Activated T-helper 17 cell treated with anti-CD3 and anti-CD28 coated beads, Interleukin-2, amount 50 U/mL, for 72 hours (primary cell): ENCODE measurements at regions not wholly inside any gene's neighbourhood (a gene's known extent, or its start where the extent isn't known, plus 50 kb on each side); places are given as distances from the start of the nearest gene placed in this dataset.

Experiments
- ATAC-seq: fragments of 150-1000 bp; cut with Tn5 transposase; replicated peaks from 2 replicates; pipeline ENCODE4 v1.10.0; 2021; ENCODE audit warnings: mild to moderate bottlenecking, moderate library complexity
- H3K27ac Mint-ChIP-seq: one replicate; pipeline ENCODE4 v1.8.0; 2022; ENCODE audit warnings: mixed read lengths
- H3K27me3 Mint-ChIP-seq: one replicate; pipeline ENCODE4 v1.8.0; 2022; ENCODE audit warnings: mixed read lengths
- H3K36me3 Mint-ChIP-seq: one replicate; pipeline ENCODE4 v1.8.0; 2022; ENCODE audit warnings: low read depth, mild to moderate bottlenecking, mixed read lengths
- H3K4me1 Mint-ChIP-seq: one replicate; pipeline ENCODE4 v1.8.0; 2022; ENCODE audit warnings: mixed read lengths
- H3K4me3 Mint-ChIP-seq: one replicate; pipeline ENCODE4 v1.8.0; 2022; ENCODE audit warnings: mild to moderate bottlenecking, mixed read lengths
- H3K9me3 Mint-ChIP-seq: one replicate; pipeline ENCODE4 v1.8.0; 2022; ENCODE audit warnings: mixed read lengths

GRCh38 chr2:208545403-208546042, 138.9 kb downstream of the PTH2R start:
- Mint-ChIP-seq H3K4me3 (no peak overlapping the region), H3K9me3 (peaks cover 4% of the 10 kb centered on the region), H3K36me3 (no peaks in the 10 kb centered on the region), H3K27ac (no peak overlapping the region), H3K4me1 (no peaks in the 10 kb centered on the region), H3K27me3 (no peaks in the 10 kb centered on the region)
- ATAC-seq: no peak

GRCh38 chr2:208546107-208546506, 139.5 kb downstream of the PTH2R start:
- H3K4me1 Mint-ChIP-seq: no peaks in the 10 kb centered on the region
- no peak overlapping the region for H3K4me3 Mint-ChIP-seq
- peaks cover 4% of the 10 kb centered on the region for H3K9me3 Mint-ChIP-seq
- H3K36me3 Mint-ChIP-seq: no peaks in the 10 kb centered on the region
- ATAC-seq: no peak
- H3K27ac Mint-ChIP-seq: no peak overlapping the region
- H3K27me3 Mint-ChIP-seq: no peaks in the 10 kb centered on the region

GRCh38 chr2:208546860-208547650, 140.5 kb downstream of the PTH2R start:
- Mint-ChIP-seq H3K4me3 (no peak overlapping the region), H3K4me1 (no peaks in the 10 kb centered on the region), H3K27ac (no peak overlapping the region), H3K27me3 (no peaks in the 10 kb centered on the region), H3K36me3 (no peaks in the 10 kb centered on the region), H3K9me3 (peaks cover 4% of the 10 kb centered on the region)
- no peak for ATAC-seq

GRCh38 chr2:208548700-208549099, 142.1 kb downstream of the PTH2R start:
- Mint-ChIP-seq H3K4me1 (no peaks in the 10 kb centered on the region), H3K4me3 (no peak overlapping the region), H3K9me3 (no peaks in the 10 kb centered on the region), H3K27ac (no peak overlapping the region), H3K36me3 (no peaks in the 10 kb centered on the region), H3K27me3 (no peaks in the 10 kb centered on the region)
- ATAC-seq: no peak

- no peaks in the 10 kb centered on the region for H3K27me3 Mint-ChIP-seq
- H3K27ac Mint-ChIP-seq: no peak overlapping the region
- no peaks in the 10 kb centered on the region for H3K9me3 Mint-ChIP-seq
These were observed 143.1 kb downstream of the PTH2R start for GRCh38 chr2:208549546-208550158.

GRCh38 chr2:208552943-208553342, 146.4 kb downstream of the PTH2R start:
- Mint-ChIP-seq H3K9me3 (peaks cover 3% of the 10 kb centered on the region), H3K4me3 (no peak overlapping the region), H3K4me1 (no peaks in the 10 kb centered on the region), H3K27me3 (no peaks in the 10 kb centered on the region), H3K36me3 (no peaks in the 10 kb centered on the region), H3K27ac (no peak overlapping the region)
- ATAC-seq: no peak

More at GRCh38 chr2:208549546-208550158, 143.1 kb downstream of the PTH2R start:
- Mint-ChIP-seq H3K4me3 (no peak overlapping the region), H3K36me3 (no peaks in the 10 kb centered on the region), H3K4me1 (no peaks in the 10 kb centered on the region)
- no peak for ATAC-seq

- Mint-ChIP-seq H3K27me3 (no peaks in the 10 kb centered on the region), H3K36me3 (no peaks in the 10 kb centered on the region), H3K4me1 (no peaks in the 10 kb centered on the region), H3K27ac (no peak overlapping the region), H3K9me3 (peaks cover 11% of the 10 kb centered on the region), H3K4me3 (no peak overlapping the region)
- no peak for ATAC-seq
These were observed 150.4 kb downstream of the PTH2R start for GRCh38 chr2:208556983-208557484.

GRCh38 chr2:208565690-208566416, 159.3 kb downstream of the PTH2R start:
- H3K27ac Mint-ChIP-seq: no peak overlapping the region

GRCh38 chr2:208568203-208568602, 161.6 kb downstream of the PTH2R start:
- H3K27me3 Mint-ChIP-seq: no peaks in the 10 kb centered on the region
- ATAC-seq: no peak
- no peak overlapping the region for H3K27ac Mint-ChIP-seq
- H3K9me3 Mint-ChIP-seq: no peaks in the 10 kb centered on the region
- H3K4me1 Mint-ChIP-seq: no peaks in the 10 kb centered on the region
- no peaks in the 10 kb centered on the region for H3K36me3 Mint-ChIP-seq
- H3K4me3 Mint-ChIP-seq: no peak overlapping the region

More at GRCh38 chr2:208565690-208566416, 159.3 kb downstream of the PTH2R start:
- H3K4me3 Mint-ChIP-seq: no peak overlapping the region
- H3K27me3 Mint-ChIP-seq: no peaks in the 10 kb centered on the region
- no peak for ATAC-seq
- H3K36me3 Mint-ChIP-seq: no peaks in the 10 kb centered on the region
- no peaks in the 10 kb centered on the region for H3K4me1 Mint-ChIP-seq
- peaks cover 2% of the 10 kb centered on the region for H3K9me3 Mint-ChIP-seq

- no peak for ATAC-seq
- H3K4me3 Mint-ChIP-seq: no peak overlapping the region
- no peaks in the 10 kb centered on the region for H3K27me3 Mint-ChIP-seq
- no peaks in the 10 kb centered on the region for H3K36me3 Mint-ChIP-seq
- H3K4me1 Mint-ChIP-seq: no peaks in the 10 kb centered on the region
- no peak overlapping the region for H3K27ac Mint-ChIP-seq
- no peaks in the 10 kb centered on the region for H3K9me3 Mint-ChIP-seq
These were observed 163.5 kb downstream of the PTH2R start for GRCh38 chr2:208570066-208570465.

- no peaks in the 10 kb centered on the region for H3K36me3 Mint-ChIP-seq
- H3K9me3 Mint-ChIP-seq: no peaks in the 10 kb centered on the region
- H3K4me1 Mint-ChIP-seq: no peaks in the 10 kb centered on the region
- H3K4me3 Mint-ChIP-seq: no peak overlapping the region
- no peaks in the 10 kb centered on the region for H3K27me3 Mint-ChIP-seq
- ATAC-seq: no peak
- H3K27ac Mint-ChIP-seq: no peak overlapping the region
These were observed 164.5 kb downstream of the PTH2R start for GRCh38 chr2:208570851-208571763.

GRCh38 chr2:208571764-208572131, 165.2 kb downstream of the PTH2R start:
- no peak for ATAC-seq
- no peaks in the 10 kb centered on the region for H3K27me3 Mint-ChIP-seq
- no peaks in the 10 kb centered on the region for H3K4me1 Mint-ChIP-seq
- no peaks in the 10 kb centered on the region for H3K9me3 Mint-ChIP-seq
- H3K4me3 Mint-ChIP-seq: no peak overlapping the region
- no peak overlapping the region for H3K27ac Mint-ChIP-seq
- H3K36me3 Mint-ChIP-seq: no peaks in the 10 kb centered on the region

GRCh38 chr2:208573569-208573968, 167.0 kb downstream of the PTH2R start:
- no peak for ATAC-seq
- H3K36me3 Mint-ChIP-seq: no peaks in the 10 kb centered on the region
- H3K4me1 Mint-ChIP-seq: no peaks in the 10 kb centered on the region
- no peaks in the 10 kb centered on the region for H3K27me3 Mint-ChIP-seq
- H3K9me3 Mint-ChIP-seq: no peaks in the 10 kb centered on the region
- no peak overlapping the region for H3K27ac Mint-ChIP-seq
- H3K4me3 Mint-ChIP-seq: no peak overlapping the region
